ENCODE measurements at regions not wholly inside any gene's neighbourhood (a gene's known extent, or its start where the extent isn't known, plus 50 kb on each side); places are given as distances from the start of the nearest gene placed in this dataset.
"Not testable (repeated sequence)": the region's sequence is repeated elsewhere in the genome, so short reads cannot be mapped to it uniquely, and the experiment has no call there.

DNA sequence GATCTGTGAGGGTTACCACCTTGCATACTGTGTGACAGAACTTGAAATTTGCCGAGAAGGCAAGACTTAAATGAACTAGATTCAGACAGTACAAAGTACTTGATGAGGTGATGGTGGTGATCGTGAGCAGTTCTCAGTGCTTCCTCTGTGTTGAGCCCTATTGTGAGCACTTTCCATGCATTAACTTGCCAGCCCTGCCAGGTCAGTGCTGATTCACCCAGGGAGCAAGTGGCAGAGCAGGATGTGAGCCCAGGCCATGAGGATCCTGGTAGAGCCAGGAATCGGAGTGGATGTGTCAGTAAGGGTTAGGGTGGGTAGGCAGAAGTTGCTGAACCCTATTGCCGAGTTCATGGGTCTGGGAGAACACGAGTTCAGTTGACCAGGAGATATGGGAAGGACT lies 4545.7 kb upstream of the TPTE start:
- not testable (repeated sequence) for H3K4me3 ChIP-seq (ENCODE audit: low read depth, low read length); DNase-seq (ENCODE audit: low read depth)

DNA sequence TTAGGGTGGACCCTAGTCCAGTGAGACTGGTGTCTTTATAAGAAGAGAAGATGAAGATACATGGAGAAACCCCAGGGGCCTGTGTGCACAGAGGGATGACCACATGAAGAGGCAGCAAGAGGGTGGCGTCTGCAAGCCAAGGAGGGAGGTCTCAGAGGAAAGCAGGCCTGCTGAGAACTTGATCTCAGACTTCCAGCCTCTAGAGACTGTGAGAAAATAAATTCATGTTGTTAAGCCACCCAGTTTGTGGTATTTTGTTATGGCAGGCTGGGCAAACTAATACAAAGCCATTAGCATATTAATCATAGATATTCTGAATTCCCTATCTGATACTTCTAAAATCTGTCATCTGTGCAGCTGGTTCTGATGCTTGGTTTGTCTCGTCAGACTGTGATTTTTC lies 4523.8 kb upstream of the TPTE start:
- DNase-seq (ENCODE audit: low read depth); H3K4me3 ChIP-seq (ENCODE audit: low read depth, low read length): not testable (repeated sequence)

DNA sequence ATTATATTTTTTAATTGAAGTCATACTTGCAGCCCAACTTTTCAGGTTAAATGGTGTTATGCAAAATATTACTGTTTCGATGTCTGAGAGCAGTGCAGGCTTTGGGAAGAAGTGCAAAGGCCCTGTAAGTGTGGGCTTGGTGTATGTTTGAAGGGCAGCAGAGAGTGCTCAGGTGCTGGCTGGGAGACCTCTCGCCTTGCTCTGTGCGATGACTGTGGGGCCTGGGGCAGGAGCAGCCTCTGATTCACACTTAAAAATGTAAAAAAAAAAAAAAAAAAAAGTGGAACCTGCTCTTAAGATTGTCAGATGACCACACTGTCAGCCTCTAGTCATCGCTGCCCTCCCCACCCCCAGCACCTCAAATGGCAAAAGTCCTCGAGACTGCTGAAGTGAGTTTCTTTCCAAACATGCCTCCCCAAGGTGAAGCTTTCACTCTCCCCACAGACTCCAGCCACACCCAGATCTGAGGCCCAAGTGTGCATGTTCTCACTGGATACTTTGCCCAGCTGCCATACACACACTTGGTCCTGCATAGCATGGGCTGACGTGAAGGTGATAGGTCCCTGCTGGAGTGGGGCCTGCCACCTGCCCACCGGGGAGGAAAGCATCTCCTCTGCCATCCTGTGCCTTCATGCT lies 4505.8 kb upstream of the TPTE start:
- H3K4me3 ChIP-seq (ENCODE audit: low read depth, low read length); DNase-seq (ENCODE audit: low read depth): not testable (repeated sequence)

DNA sequence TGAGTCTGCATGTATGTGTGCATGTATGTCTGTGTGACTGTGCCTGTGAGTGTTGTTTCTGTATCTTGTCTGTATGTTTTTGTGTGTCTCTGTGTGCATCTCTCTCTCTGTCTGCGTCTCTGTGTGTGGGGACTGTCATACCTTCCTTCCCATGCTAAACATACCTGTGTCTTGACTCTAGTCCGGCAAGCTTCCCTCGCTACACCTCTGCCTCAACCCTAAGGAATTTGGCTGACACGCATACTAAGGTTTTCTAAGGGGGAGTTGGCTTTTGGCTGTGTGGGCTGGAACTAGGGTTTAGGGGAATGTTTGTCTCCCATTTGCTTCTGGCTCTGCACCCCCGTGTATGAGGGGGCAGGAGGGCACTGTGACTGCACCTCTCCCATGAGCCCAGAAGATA lies 4500.9 kb upstream of the TPTE start:
- DNase-seq (ENCODE audit: low read depth); H3K4me3 ChIP-seq (ENCODE audit: low read depth, low read length): not testable (repeated sequence)

DNA sequence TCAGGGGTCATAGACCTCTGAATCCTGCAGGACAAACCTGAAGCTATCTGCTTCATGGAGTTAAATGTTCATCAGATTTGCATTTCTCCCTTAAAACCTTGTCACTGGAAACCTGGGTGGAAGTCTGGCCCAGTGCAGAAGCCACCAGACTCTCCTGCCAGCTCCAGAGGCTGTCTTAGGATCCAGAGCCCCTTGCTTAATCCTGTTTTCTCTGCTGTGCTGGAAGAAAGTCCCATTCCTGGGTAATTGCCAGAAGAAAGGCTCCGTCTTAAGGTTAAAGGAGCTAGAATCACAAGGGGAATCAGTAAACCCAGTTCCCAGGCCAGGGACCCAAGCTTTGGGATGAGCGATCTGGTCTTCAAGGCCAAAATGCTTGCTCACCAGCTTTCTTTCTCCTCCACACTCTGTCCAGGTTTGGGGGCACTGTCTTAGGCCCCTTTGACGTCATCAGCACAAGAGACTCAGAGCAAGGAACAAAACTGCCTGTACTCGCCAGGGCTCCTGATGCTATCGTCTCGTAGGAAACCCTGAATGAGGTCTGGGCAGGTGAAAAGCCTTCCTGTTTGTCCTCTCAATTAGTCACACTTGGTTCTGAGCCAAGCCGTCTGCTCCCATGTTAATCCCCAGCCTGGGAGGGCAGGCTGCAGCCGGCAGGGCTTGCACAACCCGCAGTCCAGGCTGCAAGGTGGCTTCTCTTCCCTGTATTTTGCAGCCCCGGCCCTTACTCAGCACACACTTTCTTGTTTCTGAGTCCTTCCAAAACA lies 4500.2 kb upstream of the TPTE start:
- not testable (repeated sequence) for H3K4me3 ChIP-seq (ENCODE audit: low read depth, low read length); DNase-seq (ENCODE audit: low read depth)

DNA sequence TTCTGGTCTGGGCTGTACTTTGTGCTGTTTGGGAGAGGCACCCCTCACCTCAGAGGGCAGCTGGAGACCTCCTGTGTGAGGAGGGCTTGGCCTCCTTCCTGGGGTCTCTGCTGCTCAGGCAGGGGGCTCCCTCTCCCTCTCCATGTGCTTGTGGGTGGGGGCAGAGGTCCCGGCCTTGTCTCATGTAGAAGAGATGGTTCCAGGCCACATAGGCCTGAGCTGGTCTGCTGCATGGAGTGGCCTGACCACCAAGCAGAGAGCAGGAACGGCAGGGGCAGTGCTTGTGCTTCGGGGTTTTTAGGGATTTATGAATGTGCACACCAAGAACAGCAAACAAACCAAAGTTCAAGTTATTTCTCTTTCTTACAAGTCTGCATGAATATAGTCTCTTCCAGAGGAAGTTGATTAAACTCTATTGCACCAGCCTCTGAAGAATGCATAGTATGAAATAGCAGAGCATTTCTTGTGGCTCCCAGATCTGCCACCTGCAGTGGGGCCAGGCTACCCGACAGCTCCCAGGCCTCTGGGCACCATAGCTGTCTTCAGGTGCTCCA lies 4499.6 kb upstream of the TPTE start:
- DNase-seq (ENCODE audit: low read depth); H3K4me3 ChIP-seq (ENCODE audit: low read depth, low read length): not testable (repeated sequence)

DNA sequence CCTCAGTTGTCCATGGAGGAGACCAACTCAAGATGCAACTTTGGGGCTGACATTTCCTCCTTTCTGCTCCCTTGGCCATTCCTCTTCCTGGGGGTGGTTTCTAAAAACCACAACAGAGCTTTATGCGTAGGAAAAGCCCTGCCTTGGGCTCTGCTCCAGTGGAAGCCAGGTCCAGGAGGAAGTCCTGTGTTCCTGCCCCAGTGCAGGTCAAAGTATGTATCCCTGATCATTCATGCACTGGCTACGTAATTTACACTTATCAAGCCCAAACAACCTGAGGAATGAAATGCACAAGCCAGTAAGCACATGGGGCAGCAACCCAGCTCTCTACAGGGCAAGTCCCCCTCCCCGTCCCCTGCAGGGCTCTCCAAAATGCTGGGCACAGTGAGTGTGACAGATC lies 4498.1 kb upstream of the TPTE start:
- DNase-seq (ENCODE audit: low read depth); H3K4me3 ChIP-seq (ENCODE audit: low read depth, low read length): not testable (repeated sequence)

DNA sequence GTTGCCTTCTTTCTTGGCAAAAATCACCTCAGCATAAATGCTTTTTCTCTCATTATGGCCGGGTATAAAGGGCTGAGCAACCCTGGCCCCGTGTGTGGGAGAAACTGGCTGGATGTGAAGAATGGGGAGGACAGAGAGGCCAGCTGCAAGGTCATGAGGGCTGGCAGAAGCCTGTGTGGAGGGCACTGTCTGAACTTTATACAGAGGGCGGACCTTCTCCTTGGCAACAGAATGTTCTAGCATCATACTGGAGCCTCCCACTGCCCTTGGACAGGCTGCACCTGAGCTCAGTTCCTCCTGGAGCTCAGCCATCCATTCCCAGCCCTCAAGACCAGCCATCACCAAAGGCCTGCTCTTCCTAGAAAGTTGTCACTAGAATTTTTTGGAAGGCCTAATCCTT lies 4496.2 kb upstream of the TPTE start:
- not testable (repeated sequence) for DNase-seq (ENCODE audit: low read depth); H3K4me3 ChIP-seq (ENCODE audit: low read depth, low read length)

DNA sequence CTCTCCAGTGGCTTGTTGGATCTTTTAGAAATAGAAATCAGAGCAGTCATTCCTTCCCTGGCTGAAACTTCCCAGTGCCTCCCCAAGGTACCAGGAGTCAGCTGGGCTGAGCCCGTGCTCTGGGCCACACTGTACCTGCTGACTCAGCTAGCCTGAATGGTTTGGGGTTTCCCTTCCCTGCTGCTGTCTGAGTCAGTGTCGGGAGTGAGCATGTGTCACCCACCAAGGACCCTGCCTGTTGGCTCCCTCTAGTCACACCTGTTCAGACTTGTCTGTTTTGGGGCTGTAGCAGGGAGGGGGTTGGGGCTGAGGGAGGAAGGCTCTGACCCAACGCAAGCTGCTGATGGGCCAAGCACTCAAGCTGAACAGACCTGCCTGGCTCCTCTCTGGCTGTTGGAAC lies 4493.9 kb upstream of the TPTE start:
- DNase-seq (ENCODE audit: low read depth): not testable (repeated sequence)

DNA sequence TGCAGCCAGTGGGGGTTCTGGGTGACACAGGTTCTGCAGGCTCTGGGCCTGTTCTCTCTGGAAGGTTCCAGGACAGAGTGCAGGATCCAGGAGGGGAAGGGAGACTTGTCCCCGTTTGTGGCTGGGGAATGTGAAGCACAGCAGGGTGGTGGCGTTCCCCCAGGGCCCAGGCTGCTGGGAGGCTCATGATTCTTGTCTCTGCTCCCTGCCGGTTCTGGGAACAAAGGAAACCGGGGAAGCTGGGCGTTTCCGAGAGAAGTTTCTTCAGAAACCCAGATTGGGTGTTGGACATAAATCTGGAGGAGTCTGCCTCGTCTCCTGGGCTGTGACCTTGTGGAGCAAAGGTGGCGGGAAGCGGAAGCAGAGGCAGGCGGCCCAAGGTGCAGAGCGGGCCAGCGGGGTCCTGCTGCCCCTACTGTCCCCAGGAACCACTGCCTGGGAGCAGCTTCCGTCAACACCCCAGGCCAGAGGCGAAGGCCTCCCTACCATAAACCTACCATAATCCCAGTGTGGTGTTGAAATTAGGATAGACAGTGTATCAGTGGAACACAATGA lies 4487.2 kb upstream of the TPTE start:
- DNase-seq (ENCODE audit: low read depth); H3K4me3 ChIP-seq (ENCODE audit: low read depth, low read length): not testable (repeated sequence)

More for the DNA sequence above, 4493.9 kb upstream of the TPTE start:
- not testable (repeated sequence) for H3K4me3 ChIP-seq (ENCODE audit: low read depth, low read length)

DNA sequence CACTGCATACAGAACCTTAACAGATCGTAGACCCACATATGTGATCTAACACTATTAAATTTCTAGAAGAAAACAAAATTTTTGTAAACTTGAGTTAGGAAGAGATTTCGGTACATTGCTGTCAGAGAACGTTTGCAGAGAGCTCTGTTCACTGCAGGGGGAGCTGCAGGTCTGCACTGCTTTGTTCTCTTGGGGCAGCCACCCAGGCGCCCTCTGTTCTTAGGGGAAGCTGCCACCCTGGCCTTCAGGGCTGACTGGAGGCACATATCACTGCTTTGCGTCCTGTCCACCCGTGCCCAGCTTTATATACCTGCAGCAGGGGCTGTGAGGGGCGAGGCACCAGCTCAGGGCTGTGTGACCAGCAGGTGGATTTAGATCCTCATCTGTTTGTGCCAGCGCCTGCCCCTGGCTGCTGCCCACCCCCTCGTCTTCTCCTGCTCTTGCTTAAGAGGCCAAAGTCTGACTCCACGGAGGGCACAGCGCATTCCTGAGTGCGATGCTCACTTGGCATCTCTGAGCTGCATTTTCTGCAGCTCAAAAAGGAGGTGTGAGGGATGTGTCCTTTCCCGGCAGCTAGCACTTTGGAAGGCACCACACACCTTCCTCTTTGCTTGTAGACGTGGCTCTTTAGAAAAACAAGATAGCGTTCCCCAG lies 4486.4 kb upstream of the TPTE start:
- H3K4me3 ChIP-seq (ENCODE audit: low read depth, low read length); DNase-seq (ENCODE audit: low read depth): not testable (repeated sequence)

DNA sequence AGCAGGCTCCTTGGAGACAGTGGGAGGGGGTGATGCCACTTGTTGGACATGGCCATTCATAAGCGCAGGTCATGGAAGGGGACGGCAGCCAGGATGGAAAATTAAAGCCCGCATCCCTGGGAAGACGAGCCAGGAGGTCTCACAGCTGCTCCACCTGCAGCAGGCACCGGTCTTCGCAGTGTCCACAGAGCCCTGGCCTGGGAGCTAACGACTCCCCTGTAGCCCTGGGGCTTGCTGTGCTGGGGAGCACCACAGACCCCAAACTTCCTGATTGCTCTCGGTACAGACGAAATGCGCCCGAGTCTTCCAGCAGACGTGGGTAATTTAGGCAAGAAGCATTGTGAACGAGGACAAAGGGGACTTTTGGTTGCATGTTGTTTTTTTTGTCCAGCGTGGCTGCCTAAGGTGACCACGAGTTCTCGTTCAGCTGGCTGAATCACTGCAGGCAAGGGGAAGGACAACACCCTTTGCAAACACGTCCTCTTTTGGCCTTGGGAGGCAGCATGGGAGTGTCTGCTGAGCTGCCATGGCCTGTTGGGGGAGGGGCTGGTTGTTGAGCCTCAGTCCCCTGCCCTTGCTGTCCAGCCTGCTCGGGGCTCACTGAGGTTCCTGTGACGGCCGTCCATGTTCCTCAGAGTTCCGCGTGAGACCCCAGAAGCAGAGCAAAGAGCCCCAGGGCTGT lies 4485.8 kb upstream of the TPTE start:
- not testable (repeated sequence) for H3K4me3 ChIP-seq (ENCODE audit: low read depth, low read length); DNase-seq (ENCODE audit: low read depth)

DNA sequence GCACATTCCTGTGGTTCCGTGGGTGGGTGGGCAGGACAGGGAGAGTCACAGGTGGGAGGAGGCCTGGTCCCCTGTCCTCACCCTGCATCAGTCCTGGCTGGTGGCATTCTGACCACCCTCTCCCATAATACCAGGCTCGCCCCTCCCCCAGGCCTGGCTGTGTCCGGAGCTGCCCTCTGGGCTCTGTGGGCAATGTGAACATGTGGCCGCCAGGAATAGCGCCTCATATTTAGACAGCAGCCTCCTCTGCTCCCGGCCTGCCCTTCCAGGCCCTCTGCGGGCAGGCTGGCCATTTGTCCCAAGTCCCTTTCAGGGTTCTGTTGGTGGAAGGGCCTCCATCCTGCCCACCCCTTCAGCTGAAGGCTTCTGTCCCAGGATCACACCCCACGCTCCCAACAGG lies 4482.2 kb upstream of the TPTE start:
- not testable (repeated sequence) for DNase-seq (ENCODE audit: low read depth); H3K4me3 ChIP-seq (ENCODE audit: low read depth, low read length)

DNA sequence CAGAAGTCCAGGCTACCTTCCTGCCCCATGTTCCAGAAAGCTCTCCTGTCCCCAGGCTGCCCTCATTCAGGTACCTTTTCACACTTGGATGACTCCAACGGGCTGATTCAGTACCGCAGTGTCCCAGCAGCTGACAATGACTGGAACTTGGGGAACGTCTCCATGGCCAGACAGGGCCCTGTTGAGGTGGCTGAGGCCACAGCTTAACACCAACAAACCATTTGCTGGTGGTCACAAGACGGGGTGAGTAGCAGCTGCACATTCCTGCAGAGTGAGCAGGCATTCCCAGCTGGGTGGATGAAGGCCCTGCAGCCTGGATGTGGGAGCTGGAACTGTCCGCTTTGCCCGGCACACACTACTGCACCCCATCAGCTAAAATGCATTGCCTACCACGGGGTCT lies 4481.3 kb upstream of the TPTE start:
- not testable (repeated sequence) for H3K4me3 ChIP-seq (ENCODE audit: low read depth, low read length); DNase-seq (ENCODE audit: low read depth)

DNA sequence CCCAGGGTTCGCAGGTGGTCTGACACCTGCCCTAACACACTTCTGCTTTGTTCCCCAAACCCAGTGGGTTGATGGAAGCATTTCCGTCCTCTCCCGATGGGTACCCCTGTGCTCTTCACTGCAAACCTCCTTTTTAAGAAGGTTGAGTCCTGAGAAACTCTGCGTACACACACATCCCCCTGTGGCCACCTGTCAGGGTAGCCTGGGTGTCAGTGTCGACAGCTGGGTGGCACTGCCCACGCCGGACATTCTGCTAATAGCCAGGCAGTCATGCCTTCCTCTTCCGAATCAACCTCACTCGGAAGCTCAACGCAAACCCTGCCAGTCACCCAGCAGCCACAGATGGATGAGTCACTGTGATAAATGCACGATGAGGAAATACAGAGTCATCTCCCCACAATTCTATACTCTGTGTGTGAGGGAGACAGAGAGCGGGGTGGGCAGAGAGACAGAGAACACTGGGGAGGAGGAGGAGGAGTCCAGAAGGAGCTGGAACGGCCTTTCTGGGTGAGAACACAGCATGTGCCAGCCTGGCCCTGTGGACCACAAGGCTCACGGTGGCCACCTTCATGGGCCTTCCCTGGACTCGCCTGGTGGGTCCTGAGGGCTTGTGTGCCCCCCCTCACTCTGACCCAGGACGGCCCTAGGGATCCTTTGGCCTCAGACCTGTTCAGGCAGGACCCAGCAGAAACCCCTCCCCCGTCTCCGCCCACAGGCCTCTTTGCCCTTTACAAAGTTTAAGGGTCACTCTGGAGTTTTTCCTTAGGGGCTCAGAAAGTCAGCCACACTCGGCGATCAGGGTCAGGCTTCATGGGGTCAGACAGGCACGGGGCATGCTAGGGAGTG lies 4477.7 kb upstream of the TPTE start:
- DNase-seq (ENCODE audit: low read depth); H3K4me3 ChIP-seq (ENCODE audit: low read depth, low read length): not testable (repeated sequence)

DNA sequence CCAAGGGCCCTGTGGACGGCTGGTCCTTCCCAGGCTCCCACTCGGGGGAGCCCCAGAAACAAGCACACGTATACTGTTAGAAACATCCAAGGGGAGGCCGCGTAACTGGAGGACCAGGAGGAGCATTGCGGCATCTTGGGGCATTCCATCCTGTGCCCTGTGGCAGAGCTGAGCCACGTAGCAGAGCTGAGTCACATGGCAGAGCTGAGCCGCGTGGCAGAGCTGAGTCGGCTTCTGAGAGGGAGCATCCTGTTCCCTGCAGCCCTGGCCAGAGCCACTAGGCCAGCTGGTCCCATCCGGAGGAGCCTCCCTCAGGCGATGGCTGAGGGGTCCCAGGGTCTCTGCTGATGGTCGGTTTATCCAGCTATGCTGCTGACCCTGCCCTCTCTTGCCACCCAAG lies 4476.7 kb upstream of the TPTE start:
- H3K4me3 ChIP-seq (ENCODE audit: low read depth, low read length); DNase-seq (ENCODE audit: low read depth): not testable (repeated sequence)

DNA sequence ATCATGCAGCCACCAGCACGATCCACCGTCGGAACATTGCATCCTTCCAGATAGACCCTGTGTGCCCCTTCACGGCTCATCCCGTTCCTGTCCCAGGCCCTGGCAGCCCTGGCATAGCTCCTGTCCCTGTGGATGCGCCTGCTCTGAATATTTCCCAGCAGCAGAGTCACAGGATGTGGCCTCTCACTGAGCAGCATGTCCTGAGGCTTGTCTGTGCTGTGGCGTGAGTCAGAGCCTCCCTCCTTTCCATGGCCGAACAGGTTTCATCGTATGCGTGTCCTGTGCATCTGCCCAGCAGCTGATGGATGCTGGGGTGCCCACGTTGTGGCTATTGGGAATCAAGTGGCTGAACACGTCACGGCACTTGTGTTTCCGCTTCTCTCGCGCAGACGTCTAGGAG lies 4471.5 kb upstream of the TPTE start:
- not testable (repeated sequence) for H3K4me3 ChIP-seq (ENCODE audit: low read depth, low read length); DNase-seq (ENCODE audit: low read depth)

DNA sequence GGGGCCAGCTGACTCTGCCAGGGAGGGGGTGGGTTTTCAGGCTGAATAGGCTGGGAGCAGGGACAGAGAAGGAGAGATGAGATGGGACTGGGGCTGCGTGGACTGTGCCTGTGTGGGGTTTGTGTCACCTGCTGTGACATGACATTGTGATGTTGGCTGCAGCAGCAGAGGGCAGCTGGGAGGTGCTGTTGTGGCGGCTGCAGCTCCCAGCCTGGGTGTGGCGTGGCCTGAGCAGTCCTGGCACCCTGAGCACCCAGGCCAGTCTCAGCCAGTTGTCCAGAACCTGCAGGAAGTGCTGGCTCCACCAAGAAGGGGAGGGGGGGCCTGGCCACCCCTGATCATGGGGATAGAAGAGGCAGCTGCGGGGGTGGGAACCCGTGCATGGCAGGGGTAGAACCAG lies 4469.3 kb upstream of the TPTE start:
- DNase-seq (ENCODE audit: low read depth); H3K4me3 ChIP-seq (ENCODE audit: low read depth, low read length): not testable (repeated sequence)
